Transverse colon (tissue), 4 donors: ENCODE measurements at regions not wholly inside any gene's neighbourhood (a gene's known extent, or its start where the extent isn't known, plus 50 kb on each side); places are given as distances from the start of the nearest gene placed in this dataset.

ENCODE experiments used
- DNase-seq: peaks from one replicate; pipeline ENCODE4 v3.0.0-alpha.2; 2019
- H3K27ac ChIP-seq, 4 donors: fragments of 200-600 bp; sonication (generic); 2 replicates each; pipeline ENCODE4 v1.5.1; 2016 to 2018; ENCODE audit warnings: inconsistent platforms in 4 of 4
- H3K27me3 ChIP-seq: fragments of 200-600 bp; sonication (generic); 2 replicates; pipeline ENCODE4 v1.5.1; 2017; ENCODE audit warnings: inconsistent platforms
- H3K36me3 ChIP-seq, 4 donors: fragments of 200-600 bp; sonication (generic); 2 replicates each; pipeline ENCODE4 v1.5.1; 2017 to 2019; ENCODE audit warnings: inconsistent platforms in 4 of 4
- H3K4me1 ChIP-seq, 4 donors: fragments of 200-600 bp; sonication (generic); 2 replicates each; pipeline ENCODE4 v1.5.1; 2017 to 2020; ENCODE audit warnings: inconsistent platforms in 4 of 4
- H3K4me3 ChIP-seq, 4 donors: fragments of 200-600 bp; sonication (generic); 1 replicate in 1 of 4; 2 replicates in 3 of 4; pipeline versions ENCODE4 v1.5.1 to v1.6.1; 2017 to 2019; ENCODE audit warnings: inconsistent platforms in 4 of 4
- H3K9me3 ChIP-seq, 2 donors: fragments of 200-600 bp; sonication (generic); 2 replicates each; pipeline ENCODE4 v1.5.1; 2017 to 2019; ENCODE audit warnings: inconsistent platforms in 2 of 2
- CTCF ChIP-seq, 5 experiments: fragments of 200-600 bp in 3 of 5; fragments of 450-650 bp in 2 of 5; sonication (generic) in 3 of 5; IDR thresholded peaks; 1 replicate in 2 of 5; 2 replicates in 3 of 5; pipeline ENCODE4 v1.5.1; 2016 to 2017; ENCODE audit warnings: antibody characterized with exemption in 5 of 5, inconsistent platforms in 3 of 5, mild to moderate bottlenecking in 2 of 5, moderate library complexity in 1 of 5
- EP300 ChIP-seq: sonication (generic); formaldehyde crosslinking; IDR thresholded peaks from one replicate; pipeline ENCODE4 v1.6.1; 2017; ENCODE audit warnings: antibody characterized with exemption, low read depth
- POLR2A ChIP-seq: fragments of 450-650 bp; IDR thresholded peaks from one replicate; pipeline ENCODE4 v1.6.1; 2016; ENCODE audit warnings: antibody characterized with exemption, mild to moderate bottlenecking, moderate library complexity
- POLR2AphosphoS5 ChIP-seq, 3 donors: sonication (generic); formaldehyde crosslinking; IDR thresholded peaks; one replicate each; pipeline ENCODE4 v1.6.1; 2016; ENCODE audit warnings: antibody characterized with exemption in 3 of 3
- WGBS, 2 donors: methylation state at CpG; one replicate each; pipeline ENCODE4 v1.1.5; 2018; ENCODE audit warnings: low coverage in 1 of 2; 5-methylcytosine and 5-hydroxymethylcytosine counted together
- in situ Hi-C, 4 donors: fragments of 200-750 bp; cut with MboI; loops; one replicate each; pipeline versions ENCODE4 v1.15.0 to v1.15.1; 2017; ENCODE audit warnings: low sequenced_read_pairs in 3 of 4, low pct_ligation_motif_present in 1 of 4, low pct_unique_long_range_greater_than_20kb in 1 of 4
- intact Hi-C: fragments of 100-400 bp; cut with DNase I; formaldehyde crosslinking; loops from one replicate; pipeline ENCODE4 v1.15.1; 2023; ENCODE audit warnings: low total_unique reads

- TF ChIP-seq POLR2AphosphoS5 (IDR thresholded peaks at IDR 0.05) (no peak), EP300 (no peak), CTCF (IDR thresholded peaks at IDR 0.05) (no peak), POLR2A (no peak)
- Histone ChIP-seq H3K36me3 (no peaks in the 10 kb centered on the region), H3K4me3 (no peak overlapping the region), H3K9me3 (no peaks in the 10 kb centered on the region), H3K4me1 (no peaks in the 10 kb centered on the region), H3K27ac (no peak overlapping the region), H3K27me3 (no peaks in the 10 kb centered on the region)
- 81 to 100% methylated on average over 1 of the region's 1 CpG for WGBS, 2 donors
- DNase-seq: no peak
- intact Hi-C loops: no loop called here
- in situ Hi-C loops: no loop called here
Observed at GRCh38 chr4:127174201-127174600, 458.6 kb upstream of the INTU start.

GRCh38 chr4:127174616-127175015 is 458.1 kb upstream of the INTU start:
- WGBS, 2 donors: 49 to 65% methylated on average over 2 of the region's 2 CpGs

GRCh38 chr4:127179256-127180087 is 453.3 kb upstream of the INTU start:
- H3K9me3 ChIP-seq: no peaks in the 10 kb centered on the region
- no peaks in the 10 kb centered on the region for H3K36me3 ChIP-seq
- no peak for DNase-seq
- H3K4me3 ChIP-seq: no peak overlapping the region
- no peak overlapping the region for H3K27ac ChIP-seq
- in situ Hi-C loops (no loop called here), intact Hi-C loops (no loop called here)
- no peaks in the 10 kb centered on the region for H3K4me1 ChIP-seq
- whole genome bisulfite sequencing, 2 donors: 43 to 46% methylated on average over 2 of the region's 2 CpGs
- TF ChIP-seq POLR2A (no peak), CTCF (IDR thresholded peaks at IDR 0.05) (no peak), EP300 (no peak), POLR2AphosphoS5 (IDR thresholded peaks at IDR 0.05) (no peak)
- H3K27me3 ChIP-seq: no peaks in the 10 kb centered on the region

More at GRCh38 chr4:127174616-127175015, 458.1 kb upstream of the INTU start:
- H3K4me1 ChIP-seq: no peaks in the 10 kb centered on the region
- no peaks in the 10 kb centered on the region for H3K27me3 ChIP-seq
- H3K36me3 ChIP-seq: no peaks in the 10 kb centered on the region
- intact Hi-C loops (no loop called here), in situ Hi-C loops (no loop called here)
- no peak overlapping the region for H3K27ac ChIP-seq
- DNase-seq: no peak
- TF ChIP-seq EP300 (no peak), CTCF (IDR thresholded peaks at IDR 0.05) (no peak), POLR2AphosphoS5 (IDR thresholded peaks at IDR 0.05) (no peak), POLR2A (no peak)
- H3K9me3 ChIP-seq: no peaks in the 10 kb centered on the region
- H3K4me3 ChIP-seq: no peak overlapping the region

GRCh38 chr4:127181001-127181400 is 451.8 kb upstream of the INTU start:
- no peaks in the 10 kb centered on the region for H3K9me3 ChIP-seq
- H3K4me1 ChIP-seq: no peaks in the 10 kb centered on the region
- H3K27me3 ChIP-seq: no peaks in the 10 kb centered on the region
- no peak for DNase-seq
- no peaks in the 10 kb centered on the region for H3K36me3 ChIP-seq
- intact Hi-C loops: no loop called here
- H3K4me3 ChIP-seq: no peak overlapping the region
- no peak overlapping the region for H3K27ac ChIP-seq
- in situ Hi-C loops: no loop called here
- TF ChIP-seq POLR2AphosphoS5 (IDR thresholded peaks at IDR 0.05): no peak
- no peak for TF ChIP-seq EP300
- no peak for TF ChIP-seq CTCF (IDR thresholded peaks at IDR 0.05)
- TF ChIP-seq POLR2A: no peak
